ENCODE measurements at regions not wholly inside any gene's neighbourhood (a gene's known extent, or its start where the extent isn't known, plus 50 kb on each side); places are given as distances from the start of the nearest gene placed in this dataset.
A peak's percentile ranks its signal among the peaks of the same experiment; 100 is the strongest.

DNA sequence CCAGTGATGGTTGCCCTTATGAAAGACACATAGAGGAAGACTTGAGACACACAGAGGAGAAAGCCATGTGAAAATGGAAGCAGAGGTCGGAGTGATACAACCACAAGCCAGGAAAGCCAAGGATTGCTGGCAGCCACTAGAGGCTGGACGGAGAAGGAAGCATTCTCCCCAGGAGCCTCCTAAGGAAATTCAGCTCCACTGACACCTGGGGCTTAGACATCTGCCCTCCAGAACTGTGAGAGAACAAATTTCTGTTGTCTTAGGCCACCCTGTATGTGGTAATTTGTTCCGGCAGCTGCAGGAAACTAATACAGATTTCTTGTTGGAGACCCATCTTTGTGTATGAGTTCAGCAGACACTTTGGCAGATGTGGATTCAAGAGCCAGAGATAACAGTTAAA lies 126.9 kb upstream of the ATP1A1 start:
- H3K27me3 Mint-ChIP-seq (ENCODE audit: low read depth in 3 of 3): peaks cover 2 to 5% (median 3%) of the 10 kb centered on the region in 3 donors
- no peaks in the 10 kb centered on the region for H3K4me1 Mint-ChIP-seq
- H3K27ac Mint-ChIP-seq: no peak overlapping the region
- no peaks in the 10 kb centered on the region for H3K9me3 Mint-ChIP-seq
- no peak overlapping the region for H3K4me3 Mint-ChIP-seq
- no peak for DNase-seq
- H3K36me3 Mint-ChIP-seq: no peaks in the 10 kb centered on the region

DNA sequence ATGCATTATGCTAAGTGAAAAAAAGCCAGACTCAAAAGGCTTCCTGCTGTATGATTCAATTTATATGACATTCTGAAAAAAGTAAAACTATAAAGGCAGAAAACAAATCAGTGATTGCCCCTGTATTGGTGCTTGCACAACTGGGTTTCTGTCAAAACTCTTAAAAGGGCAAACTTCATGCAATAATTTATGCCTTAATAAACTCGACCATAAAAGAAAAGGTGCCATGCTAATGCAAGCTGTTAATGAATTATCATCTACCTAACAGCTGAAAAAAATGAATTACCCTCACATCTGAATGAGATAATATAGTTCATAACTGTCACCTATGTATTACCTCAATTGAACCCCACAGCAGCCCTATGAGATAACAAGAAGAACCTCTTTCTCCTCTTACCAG lies 120.8 kb upstream of the ATP1A1 start:
- H3K4me3 Mint-ChIP-seq: no peak overlapping the region
- H3K27me3 Mint-ChIP-seq (ENCODE audit: low read depth in 3 of 3): peaks cover 0 to 7% (median 2%) of the 10 kb centered on the region in 3 donors
- no peaks in the 10 kb centered on the region for H3K36me3 Mint-ChIP-seq
- H3K4me1 Mint-ChIP-seq: no peaks in the 10 kb centered on the region
- no peak overlapping the region for H3K27ac Mint-ChIP-seq
- DNase-seq: no peak
- no peaks in the 10 kb centered on the region for H3K9me3 Mint-ChIP-seq

DNA sequence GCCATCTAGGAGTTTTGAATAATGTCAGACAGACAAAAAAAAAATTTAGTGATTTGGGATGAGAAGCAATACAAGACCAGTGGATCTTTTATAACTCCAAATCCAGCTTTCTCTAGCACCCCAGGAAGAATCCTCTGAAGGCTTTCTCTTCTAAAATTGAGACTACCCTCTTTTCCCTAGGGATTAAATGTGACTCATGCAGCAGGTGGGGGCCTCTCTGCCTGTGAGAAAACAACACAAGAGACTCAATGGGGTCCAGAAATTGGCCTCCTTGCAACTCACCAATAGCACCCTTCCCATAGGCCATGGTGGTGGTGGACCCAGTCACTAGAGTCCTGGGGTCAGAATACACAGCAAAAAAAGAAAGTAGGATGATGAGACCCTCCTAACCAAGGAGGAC lies 120.3 kb upstream of the ATP1A1 start:
- Mint-ChIP-seq H3K4me3 (no peak overlapping the region), H3K27ac (no peak overlapping the region), H3K36me3 (no peaks in the 10 kb centered on the region), H3K9me3 (no peaks in the 10 kb centered on the region), H3K27me3 (ENCODE audit: low read depth in 3 of 3) (peaks cover 0 to 7% (median 2%) of the 10 kb centered on the region in 3 donors), H3K4me1 (no peaks in the 10 kb centered on the region)
- no peak for DNase-seq

DNA sequence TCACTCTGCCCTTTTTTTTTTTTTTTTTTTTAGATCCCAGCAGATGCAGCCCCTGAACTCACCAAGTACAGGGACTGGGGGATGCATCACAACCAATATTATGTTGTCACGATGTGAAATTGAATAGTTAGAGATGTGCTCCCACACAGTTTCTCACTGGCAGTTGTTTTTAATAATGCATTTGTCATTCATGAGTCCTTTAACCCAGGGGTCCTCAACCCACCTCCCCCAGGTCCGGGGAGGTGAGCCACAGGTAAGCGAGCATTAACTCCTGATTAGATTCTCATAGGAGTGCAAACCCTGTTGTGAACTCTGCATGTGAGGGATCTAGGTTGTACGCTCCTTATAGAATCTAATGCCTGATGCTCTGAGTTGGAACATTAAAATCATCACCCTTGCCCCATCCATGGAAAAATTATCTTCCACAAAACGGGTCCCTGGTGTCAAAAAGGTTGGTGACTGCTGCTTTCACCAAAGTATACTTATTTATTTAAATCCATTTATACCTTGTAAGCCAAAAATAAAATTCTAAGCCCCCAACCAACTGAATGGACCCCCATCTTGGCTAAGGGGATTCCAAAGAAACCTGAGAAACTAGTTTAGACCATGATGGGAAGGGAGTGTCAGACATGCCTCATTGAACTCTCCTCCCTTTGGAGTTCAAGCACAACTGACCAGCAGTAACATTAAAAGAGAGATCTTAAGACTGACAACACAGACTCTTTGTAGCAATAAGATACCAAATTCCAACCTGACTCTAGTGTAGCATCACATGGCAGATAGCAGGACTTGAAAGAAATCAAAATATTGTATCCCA lies 119.3 kb upstream of the ATP1A1 start:
- Mint-ChIP-seq H3K9me3 (no peaks in the 10 kb centered on the region), H3K36me3 (no peaks in the 10 kb centered on the region), H3K4me1 (no peaks in the 10 kb centered on the region), H3K4me3 (no peak overlapping the region), H3K27me3 (ENCODE audit: low read depth in 3 of 3) (peaks cover 0 to 7% (median 2%) of the 10 kb centered on the region in 3 donors), H3K27ac (no peak overlapping the region)
- no peak for DNase-seq

DNA sequence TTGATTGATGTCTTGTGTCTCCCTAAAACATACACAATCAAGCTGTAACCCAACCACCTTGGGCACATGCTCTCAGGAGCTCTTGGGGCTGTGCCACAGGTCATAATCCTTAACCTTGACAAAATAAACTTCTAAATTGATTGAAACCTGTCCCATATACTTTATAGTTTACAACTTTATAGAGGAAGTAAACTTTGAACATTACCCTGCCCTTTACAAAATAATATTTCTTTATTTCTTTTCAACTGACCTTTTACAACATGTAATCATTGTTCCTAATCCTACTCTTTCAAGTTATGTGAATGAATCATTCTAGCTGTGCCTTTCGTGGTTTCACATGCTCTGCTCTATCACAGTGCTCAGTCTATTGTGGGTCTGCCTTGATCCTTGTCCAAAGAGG lies 118.3 kb upstream of the ATP1A1 start:
- Mint-ChIP-seq H3K9me3 (no peaks in the 10 kb centered on the region), H3K27ac (no peak overlapping the region), H3K4me3 (no peak overlapping the region), H3K27me3 (ENCODE audit: low read depth in 3 of 3) (peaks cover 0 to 7% (median 4%) of the 10 kb centered on the region in 3 donors), H3K36me3 (no peaks in the 10 kb centered on the region), H3K4me1 (peaks cover 0 to 2% of the 10 kb centered on the region in 2 donors)
- DNase-seq: no peak

DNA sequence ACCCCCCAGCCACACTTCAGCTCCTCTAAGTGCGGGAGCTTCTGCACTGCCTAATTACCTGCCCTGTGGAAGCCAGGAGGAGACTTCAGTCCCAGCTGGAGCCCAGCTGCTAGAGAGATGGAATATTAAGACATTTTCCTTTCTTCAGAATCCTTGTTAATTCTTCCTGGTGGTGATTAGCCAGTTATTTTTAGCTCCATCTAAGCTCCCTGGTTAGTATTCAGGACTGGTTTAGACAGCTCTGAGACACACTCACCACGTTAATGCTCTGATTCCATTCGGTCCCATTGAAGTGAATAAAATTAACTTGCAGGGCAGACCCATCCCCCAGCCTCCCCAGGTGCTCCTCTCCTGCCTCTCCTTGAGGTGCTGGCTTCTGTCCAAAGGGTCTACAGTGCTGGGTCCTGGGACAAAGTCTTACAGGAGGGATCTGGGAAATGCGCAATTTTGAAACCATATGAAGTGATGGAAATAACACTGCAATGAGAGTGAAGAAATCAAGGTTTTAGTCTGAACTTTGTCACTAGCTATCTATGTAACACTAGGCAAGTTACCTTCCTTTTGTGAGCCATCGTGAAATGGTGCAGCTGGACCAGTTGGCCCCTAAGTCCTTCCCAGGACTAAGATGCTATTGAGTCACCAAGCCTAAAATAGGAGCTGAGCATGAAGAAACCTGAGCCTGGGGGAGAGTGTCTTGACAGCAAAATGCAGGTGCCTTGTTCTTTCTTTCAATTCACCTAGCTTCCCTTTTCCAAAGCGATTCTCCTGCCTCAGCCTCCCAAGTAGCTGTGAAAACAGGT lies 117.4 kb upstream of the ATP1A1 start:
- H3K4me1 Mint-ChIP-seq: peaks cover 0 to 6% of the 10 kb centered on the region in 2 donors

DNA sequence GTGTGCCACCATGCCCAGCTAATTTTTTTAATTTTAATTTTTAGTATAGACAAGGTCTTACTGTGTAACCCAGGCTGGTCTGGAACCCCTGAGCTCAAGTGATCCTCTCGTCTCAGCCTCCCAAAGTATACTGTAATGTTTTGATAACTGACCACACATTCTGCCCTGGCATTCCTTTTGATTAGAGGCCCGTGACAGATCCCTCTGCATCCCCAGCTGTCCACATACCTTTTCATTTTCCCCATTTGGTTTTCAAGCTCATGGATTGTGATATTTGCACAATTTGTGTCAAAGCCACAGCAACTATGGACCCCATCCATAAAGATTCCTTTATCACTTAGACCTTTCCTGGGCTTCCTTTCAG lies 116.8 kb upstream of the ATP1A1 start:
- no peak for DNase-seq
- Mint-ChIP-seq H3K27ac (no peak overlapping the region), H3K4me3 (no peak overlapping the region), H3K9me3 (no peaks in the 10 kb centered on the region), H3K4me1 (peaks cover 0 to 6% of the 10 kb centered on the region in 2 donors), H3K27me3 (ENCODE audit: low read depth in 3 of 3) (peaks cover 0 to 5% (median 5%) of the 10 kb centered on the region in 3 donors), H3K36me3 (no peaks in the 10 kb centered on the region)

More for the DNA sequence above, 117.4 kb upstream of the ATP1A1 start:
- no peaks in the 10 kb centered on the region for H3K36me3 Mint-ChIP-seq
- H3K27me3 Mint-ChIP-seq (ENCODE audit: low read depth in 3 of 3): peaks cover 0 to 6% (median 5%) of the 10 kb centered on the region in 3 donors
- DNase-seq: no peak
- H3K9me3 Mint-ChIP-seq: no peaks in the 10 kb centered on the region
- H3K27ac Mint-ChIP-seq: no peak overlapping the region
- H3K4me3 Mint-ChIP-seq: no peak overlapping the region

DNA sequence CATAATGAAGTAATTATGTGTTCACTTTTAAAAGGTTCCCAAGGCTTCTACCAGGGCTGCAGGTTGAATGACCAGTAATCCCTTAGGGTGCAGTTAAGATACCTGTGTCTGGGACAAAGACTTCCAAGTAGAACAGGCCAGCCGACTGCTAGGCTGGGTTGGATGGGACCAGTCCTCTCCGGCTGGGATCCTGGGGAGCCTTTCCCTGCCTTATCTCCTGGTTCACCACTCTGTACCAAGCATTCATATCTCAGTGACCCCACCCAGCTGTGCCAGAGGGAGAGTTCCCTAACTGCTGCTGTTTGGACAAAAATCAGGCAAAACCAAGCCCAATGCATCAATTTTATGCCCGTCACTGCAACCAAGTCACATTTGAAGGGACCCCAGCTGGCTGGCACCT lies 116.2 kb upstream of the ATP1A1 start:
- Mint-ChIP-seq H3K27ac (no peak overlapping the region), H3K27me3 (ENCODE audit: low read depth in 3 of 3) (peaks cover 0 to 5% (median 5%) of the 10 kb centered on the region in 3 donors), H3K4me3 (no peak overlapping the region)

DNA sequence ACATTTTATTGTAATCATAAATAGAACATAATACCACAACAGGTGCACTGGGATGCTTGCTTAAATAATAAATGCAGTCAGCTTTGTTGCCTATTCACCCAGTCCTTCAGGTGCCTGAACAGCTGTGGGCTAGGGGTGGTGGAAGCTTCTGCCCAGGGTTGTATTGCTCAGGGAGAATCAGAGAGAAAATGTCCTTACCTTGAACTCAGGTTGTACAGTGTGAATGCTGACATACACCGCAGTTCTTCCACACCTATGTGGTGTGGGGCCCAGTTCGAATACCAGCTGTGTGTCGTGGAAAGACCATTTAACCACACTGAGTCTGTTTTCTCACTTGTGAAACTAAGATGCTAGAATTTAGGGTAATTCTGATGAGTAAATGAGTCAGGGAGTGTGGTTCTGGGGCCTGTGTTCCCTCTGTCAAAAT lies 115.7 kb upstream of the ATP1A1 start:
- DNase-seq: no peak
- peaks cover 0 to 6% of the 10 kb centered on the region in 2 donors for H3K4me1 Mint-ChIP-seq
- no peak overlapping the region for H3K27ac Mint-ChIP-seq
- peaks cover 0 to 5% (median 5%) of the 10 kb centered on the region in 3 donors for H3K27me3 Mint-ChIP-seq (ENCODE audit: low read depth in 3 of 3)
- H3K4me3 Mint-ChIP-seq: no peak overlapping the region
- no peaks in the 10 kb centered on the region for H3K36me3 Mint-ChIP-seq
- H3K9me3 Mint-ChIP-seq: no peaks in the 10 kb centered on the region

More for the DNA sequence above, 116.2 kb upstream of the ATP1A1 start:
- DNase-seq: no peak
- H3K9me3 Mint-ChIP-seq: no peaks in the 10 kb centered on the region
- no peaks in the 10 kb centered on the region for H3K36me3 Mint-ChIP-seq
- peaks cover 0 to 6% of the 10 kb centered on the region in 2 donors for H3K4me1 Mint-ChIP-seq

DNA sequence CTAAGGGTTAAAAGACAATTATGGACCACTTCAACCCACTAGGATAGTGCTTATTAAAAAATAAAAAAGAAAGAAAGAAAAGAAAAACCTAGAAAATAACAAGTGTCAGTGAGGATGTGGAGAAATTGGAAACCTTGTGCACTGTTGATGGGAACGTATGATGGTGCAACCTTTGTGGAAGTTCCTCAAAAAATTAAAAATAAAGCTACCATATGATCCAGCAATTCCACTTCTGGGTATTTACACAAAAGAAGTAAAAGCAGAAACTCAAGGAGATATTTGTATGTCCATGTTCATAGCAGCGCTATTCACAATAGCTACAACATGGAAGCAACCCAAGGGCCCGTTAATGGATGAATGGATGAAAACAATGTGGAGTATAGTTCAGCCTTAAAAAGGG lies 115.2 kb upstream of the ATP1A1 start:
- Mint-ChIP-seq H3K36me3 (no peaks in the 10 kb centered on the region), H3K27me3 (ENCODE audit: low read depth in 3 of 3) (peaks cover 0 to 5% (median 5%) of the 10 kb centered on the region in 3 donors), H3K4me3 (no peak overlapping the region), H3K4me1 (peaks cover 0 to 6% of the 10 kb centered on the region in 2 donors), H3K9me3 (no peaks in the 10 kb centered on the region), H3K27ac (no peak overlapping the region)
- no peak for DNase-seq

DNA sequence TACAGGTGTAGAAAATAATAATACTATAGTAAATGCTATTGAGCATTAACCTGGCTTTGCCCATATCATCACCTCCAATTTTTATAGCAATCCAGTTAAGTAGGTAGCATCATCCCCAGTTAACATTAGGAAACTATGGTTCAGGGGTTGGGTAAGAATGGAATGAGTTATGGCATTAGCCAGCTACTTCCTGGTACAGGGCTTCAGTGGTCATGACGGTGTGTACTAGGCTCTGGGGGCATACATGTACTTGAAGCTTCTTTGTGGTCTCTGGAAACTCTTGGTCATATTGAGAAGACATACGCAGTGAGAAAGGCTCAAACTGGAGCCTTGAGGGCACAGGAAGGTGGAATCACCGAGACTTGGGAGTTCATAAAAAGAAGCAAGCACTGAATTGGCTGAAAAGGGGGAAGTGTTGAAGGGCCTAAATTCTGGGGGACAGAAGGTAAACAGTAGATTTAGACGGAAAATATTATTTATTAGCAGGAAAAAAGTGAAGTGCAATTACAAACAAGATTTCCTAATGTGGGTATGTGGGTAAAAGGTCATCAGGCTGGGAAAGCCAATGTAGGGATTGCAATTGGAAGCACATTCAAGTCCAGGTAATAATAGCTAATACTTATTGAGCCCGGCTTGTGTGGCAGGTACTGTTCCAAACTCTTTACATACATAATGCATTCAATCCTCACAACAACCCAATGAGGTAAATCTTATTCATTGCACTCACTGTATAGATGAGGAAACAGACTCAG lies 114.2 kb upstream of the ATP1A1 start:
- H3K27ac Mint-ChIP-seq: no peak overlapping the region
- no peak overlapping the region for H3K4me3 Mint-ChIP-seq
- H3K9me3 Mint-ChIP-seq: no peaks in the 10 kb centered on the region
- H3K27me3 Mint-ChIP-seq (ENCODE audit: low read depth in 3 of 3): peaks cover 0 to 5% (median 5%) of the 10 kb centered on the region in 3 donors
- no peak for DNase-seq
- peaks cover 0 to 6% of the 10 kb centered on the region in 2 donors for H3K4me1 Mint-ChIP-seq
- no peaks in the 10 kb centered on the region for H3K36me3 Mint-ChIP-seq

DNA sequence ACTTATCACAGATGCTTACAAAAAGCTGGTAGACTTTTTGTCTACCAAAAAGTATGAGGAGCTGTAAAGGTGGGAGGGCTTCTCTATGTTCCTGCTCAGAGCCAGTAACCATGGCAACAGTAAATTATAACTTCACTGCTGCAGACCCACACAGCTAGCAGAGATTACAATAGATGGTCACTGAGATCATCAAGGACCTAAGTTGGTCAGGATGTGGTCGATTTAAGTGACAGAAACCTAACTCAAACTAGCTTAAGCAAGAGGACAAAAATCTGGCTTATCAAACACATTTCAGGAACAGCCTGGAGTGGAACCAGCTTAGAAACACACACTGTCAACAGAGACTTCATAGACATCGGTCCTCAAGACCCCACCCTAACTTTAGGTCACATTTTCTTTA lies 113.4 kb upstream of the ATP1A1 start:
- DNase-seq: peak; percentile 3 to 31 (median 27)
- H3K4me1 Mint-ChIP-seq: peaks cover 0 to 6% of the 10 kb centered on the region in 2 donors

DNA sequence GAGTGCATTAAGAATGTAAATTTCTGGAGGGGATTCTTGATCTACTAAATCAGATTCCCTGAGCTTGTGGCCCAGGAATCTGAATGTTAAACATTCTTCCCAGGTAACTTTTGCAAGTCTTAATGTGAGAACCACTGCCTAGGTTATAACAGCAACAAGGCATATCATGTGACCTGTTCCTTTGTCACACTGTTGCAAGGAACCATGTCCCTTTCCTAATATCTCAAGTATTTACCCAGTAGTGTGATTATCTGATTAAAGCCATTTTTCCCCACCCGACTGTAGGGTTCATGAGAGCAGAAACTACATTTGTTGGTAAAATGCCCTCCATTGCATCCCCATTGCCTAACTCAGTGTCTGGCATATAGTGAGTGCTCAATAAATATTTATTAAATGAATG lies 112.9 kb upstream of the ATP1A1 start:
- DNase-seq: no peak
- Mint-ChIP-seq H3K27ac (no peak overlapping the region), H3K27me3 (ENCODE audit: low read depth in 3 of 3) (peaks cover under 1 to 5% (median 5%) of the 10 kb centered on the region in 3 donors), H3K4me1 (peaks cover 0 to 6% of the 10 kb centered on the region in 2 donors), H3K4me3 (no peak overlapping the region), H3K36me3 (no peaks in the 10 kb centered on the region), H3K9me3 (no peaks in the 10 kb centered on the region)

More for the DNA sequence above, 113.4 kb upstream of the ATP1A1 start:
- H3K9me3 Mint-ChIP-seq: no peaks in the 10 kb centered on the region
- no peak overlapping the region for H3K27ac Mint-ChIP-seq
- H3K27me3 Mint-ChIP-seq (ENCODE audit: low read depth in 3 of 3): peaks cover 0 to 5% (median 5%) of the 10 kb centered on the region in 3 donors
- no peak overlapping the region for H3K4me3 Mint-ChIP-seq
- H3K36me3 Mint-ChIP-seq: no peaks in the 10 kb centered on the region
